AG04450 (cell line): ENCODE measurements at regions not wholly inside any gene's neighbourhood (a gene's known extent, or its start where the extent isn't known, plus 50 kb on each side); places are given as distances from the start of the nearest gene placed in this dataset.

Source experiments
- CTCF ChIA-PET: fragments of 300-600, 350-600 bp; formaldehyde crosslinking; extraction: SDS; loops from one replicate; lab custom pipeline; 2022; ENCODE audit warnings: antibody characterized with exemption, inconsistent platforms; lab: Charles Lee
- POLR2A ChIA-PET: fragments of 350-600 bp; formaldehyde crosslinking; extraction: SDS; loops from one replicate; lab custom pipeline; 2021; ENCODE audit warnings: antibody characterized with exemption, inconsistent platforms; lab: Yijun Ruan, JAX
- DNase-seq: peaks from one replicate; pipeline ENCODE4 v3.0.0-alpha.2; 2011; ENCODE audit warnings: low read depth, low spot score
- H3K27ac ChIP-seq: one replicate; pipeline ENCODE4 v1.5.1; 2012; ENCODE audit warnings: low read depth, low read length, control low read depth
- H3K27me3 ChIP-seq: one replicate; pipeline ENCODE4 v1.6.0; 2012; ENCODE audit warnings: low read length; ENCODE audit not compliant: control insufficient read depth, insufficient read depth
- H3K4me3 ChIP-seq: 2 replicates; pipeline ENCODE4 v1.5.1; 2011; ENCODE audit warnings: mild to moderate bottlenecking, low read depth, low read length, control low read depth
- H3K9me3 ChIP-seq: 2 replicates; pipeline ENCODE4 v1.5.1; 2012; ENCODE audit warnings: low read length; ENCODE audit not compliant: control insufficient read depth, insufficient read depth
- TF ChIP-seq, protein P1 (sequence below): IDR thresholded peaks from 2 replicates; pipeline ENCODE4 v1.5.1; 2011; ENCODE audit warnings: low read depth, low read length, control low read depth, inconsistent platforms

- no peak overlapping the region for H3K4me3 ChIP-seq
- no peak for DNase-seq
- ChIA-PET POLR2A (no interaction called here), CTCF (no interaction called here)
- TF ChIP-seq, protein P1, sequence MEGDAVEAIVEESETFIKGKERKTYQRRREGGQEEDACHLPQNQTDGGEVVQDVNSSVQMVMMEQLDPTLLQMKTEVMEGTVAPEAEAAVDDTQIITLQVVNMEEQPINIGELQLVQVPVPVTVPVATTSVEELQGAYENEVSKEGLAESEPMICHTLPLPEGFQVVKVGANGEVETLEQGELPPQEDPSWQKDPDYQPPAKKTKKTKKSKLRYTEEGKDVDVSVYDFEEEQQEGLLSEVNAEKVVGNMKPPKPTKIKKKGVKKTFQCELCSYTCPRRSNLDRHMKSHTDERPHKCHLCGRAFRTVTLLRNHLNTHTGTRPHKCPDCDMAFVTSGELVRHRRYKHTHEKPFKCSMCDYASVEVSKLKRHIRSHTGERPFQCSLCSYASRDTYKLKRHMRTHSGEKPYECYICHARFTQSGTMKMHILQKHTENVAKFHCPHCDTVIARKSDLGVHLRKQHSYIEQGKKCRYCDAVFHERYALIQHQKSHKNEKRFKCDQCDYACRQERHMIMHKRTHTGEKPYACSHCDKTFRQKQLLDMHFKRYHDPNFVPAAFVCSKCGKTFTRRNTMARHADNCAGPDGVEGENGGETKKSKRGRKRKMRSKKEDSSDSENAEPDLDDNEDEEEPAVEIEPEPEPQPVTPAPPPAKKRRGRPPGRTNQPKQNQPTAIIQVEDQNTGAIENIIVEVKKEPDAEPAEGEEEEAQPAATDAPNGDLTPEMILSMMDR, result no peak
- H3K27me3 ChIP-seq, result no peaks in the 10 kb centered on the region
- no peaks in the 10 kb centered on the region for H3K9me3 ChIP-seq
- no peak overlapping the region for H3K27ac ChIP-seq
Observed at GRCh38 chr1:17965515-17966100, 142.0 kb upstream of the IGSF21 start.

- H3K27ac ChIP-seq, result no peak overlapping the region
- CTCF ChIA-PET, result no interaction called here
- H3K27me3 ChIP-seq, result no peaks in the 10 kb centered on the region
- H3K9me3 ChIP-seq, result no peaks in the 10 kb centered on the region
- DNase-seq, result no peak
- no peak overlapping the region for H3K4me3 ChIP-seq
- TF ChIP-seq, protein P1, result no peak
- POLR2A ChIA-PET, result no interaction called here
Observed at GRCh38 chr1:17966341-17966740, 141.3 kb upstream of the IGSF21 start.

DNA sequence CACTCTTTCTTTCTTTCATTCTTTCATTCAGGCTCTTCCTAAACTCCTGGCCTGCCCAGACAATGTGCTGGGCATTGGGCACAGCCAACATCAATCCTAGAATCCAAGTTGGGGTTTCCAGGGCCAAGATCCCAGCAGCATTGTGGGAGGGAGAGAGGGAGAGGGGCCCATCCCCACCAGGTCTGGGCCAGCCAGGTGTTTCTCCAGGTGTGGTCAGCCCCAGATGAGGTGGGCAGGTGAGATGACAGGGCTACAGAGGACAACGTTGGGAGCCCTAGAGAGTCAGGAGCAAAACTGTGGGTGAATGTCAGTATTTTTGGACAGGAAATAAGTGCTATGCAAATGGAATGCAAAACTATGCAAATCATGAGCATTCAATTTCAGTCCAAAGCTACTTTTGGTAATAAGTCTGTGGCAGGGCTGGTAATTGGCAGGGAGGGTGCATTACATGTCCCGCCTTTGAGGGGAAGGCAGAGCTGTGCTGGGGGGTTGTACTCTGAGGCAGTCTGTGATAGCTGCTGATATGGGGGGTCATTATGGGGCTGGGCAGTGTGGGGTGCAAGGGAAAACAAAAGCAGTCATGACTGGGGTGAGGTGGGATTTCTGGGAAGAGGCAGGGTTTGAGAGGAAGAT lies 139.9 kb upstream of the IGSF21 start:
- ChIA-PET POLR2A (no interaction called here), CTCF (no interaction called here)
- Histone ChIP-seq H3K27ac (no peak overlapping the region), H3K4me3 (no peak overlapping the region), H3K27me3 (no peaks in the 10 kb centered on the region), H3K9me3 (no peaks in the 10 kb centered on the region)
- TF ChIP-seq, protein P1, result no peak
- no peak for DNase-seq

GRCh38 chr1:17970757-17971156 lies 136.8 kb upstream of the IGSF21 start:
- no peak overlapping the region for H3K4me3 ChIP-seq
- TF ChIP-seq, protein P1, result no peak
- DNase-seq, result no peak
- POLR2A ChIA-PET, result no interaction called here
- no peaks in the 10 kb centered on the region for H3K9me3 ChIP-seq
- no peak overlapping the region for H3K27ac ChIP-seq
- CTCF ChIA-PET, result no interaction called here
- H3K27me3 ChIP-seq, result no peaks in the 10 kb centered on the region

- CTCF ChIA-PET, result no interaction called here
- Histone ChIP-seq H3K27me3 (no peaks in the 10 kb centered on the region), H3K9me3 (no peaks in the 10 kb centered on the region), H3K27ac (no peak overlapping the region), H3K4me3 (no peak overlapping the region)
- POLR2A ChIA-PET, result no interaction called here
- no peak for DNase-seq
- TF ChIP-seq, protein P1, result no peak
Observed at GRCh38 chr1:17973694-17974093, 133.9 kb upstream of the IGSF21 start.
